ENCODE measurements at regions not wholly inside any gene's neighbourhood (a gene's known extent, or its start where the extent isn't known, plus 50 kb on each side); places are given as distances from the start of the nearest gene placed in this dataset.

DNA sequence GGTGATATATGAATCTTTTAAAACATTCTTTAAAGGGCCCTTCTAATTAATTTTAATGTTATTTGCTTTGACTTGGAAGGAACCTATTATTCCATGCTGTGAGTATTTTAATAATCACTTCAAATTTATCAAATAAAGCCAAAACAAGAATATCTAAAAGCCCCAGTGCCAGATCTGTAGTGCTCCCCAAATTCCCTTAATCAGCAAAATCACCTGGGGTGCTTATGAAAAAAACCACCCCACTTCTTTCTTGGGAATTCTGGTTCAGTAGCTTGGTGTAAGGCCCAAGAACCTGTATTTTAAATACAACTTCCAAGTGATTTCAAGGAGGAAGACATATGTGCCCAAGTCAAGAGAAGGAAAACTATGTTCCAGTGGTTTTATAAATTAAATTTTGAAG, 202.4 kb upstream of the OSR1 start:
- TF ChIP-seq, protein P1, sequence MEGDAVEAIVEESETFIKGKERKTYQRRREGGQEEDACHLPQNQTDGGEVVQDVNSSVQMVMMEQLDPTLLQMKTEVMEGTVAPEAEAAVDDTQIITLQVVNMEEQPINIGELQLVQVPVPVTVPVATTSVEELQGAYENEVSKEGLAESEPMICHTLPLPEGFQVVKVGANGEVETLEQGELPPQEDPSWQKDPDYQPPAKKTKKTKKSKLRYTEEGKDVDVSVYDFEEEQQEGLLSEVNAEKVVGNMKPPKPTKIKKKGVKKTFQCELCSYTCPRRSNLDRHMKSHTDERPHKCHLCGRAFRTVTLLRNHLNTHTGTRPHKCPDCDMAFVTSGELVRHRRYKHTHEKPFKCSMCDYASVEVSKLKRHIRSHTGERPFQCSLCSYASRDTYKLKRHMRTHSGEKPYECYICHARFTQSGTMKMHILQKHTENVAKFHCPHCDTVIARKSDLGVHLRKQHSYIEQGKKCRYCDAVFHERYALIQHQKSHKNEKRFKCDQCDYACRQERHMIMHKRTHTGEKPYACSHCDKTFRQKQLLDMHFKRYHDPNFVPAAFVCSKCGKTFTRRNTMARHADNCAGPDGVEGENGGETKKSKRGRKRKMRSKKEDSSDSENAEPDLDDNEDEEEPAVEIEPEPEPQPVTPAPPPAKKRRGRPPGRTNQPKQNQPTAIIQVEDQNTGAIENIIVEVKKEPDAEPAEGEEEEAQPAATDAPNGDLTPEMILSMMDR (IDR thresholded peaks at IDR 0.05), result no peak
- TF ChIP-seq EP300 (IDR thresholded peaks at IDR 0.05), result no peak
- no peak for TF ChIP-seq POLR2A (IDR thresholded peaks at IDR 0.05)
